ENCODE measurements at regions not wholly inside any gene's neighbourhood (a gene's known extent, or its start where the extent isn't known, plus 50 kb on each side); places are given as distances from the start of the nearest gene placed in this dataset.

GRCh38 chr12:65682112-65682511 is 142.2 kb upstream of the HMGA2 start:
- TF ChIP-seq CTCF (IDR thresholded peaks at IDR 0.05; ENCODE audit: insufficient read depth, low read length), result no peak
- no peak for TF ChIP-seq REST (IDR thresholded peaks at IDR 0.05; ENCODE audit: insufficient replicate concordance, low read depth)
- TF ChIP-seq POLR2AphosphoS5 (IDR thresholded peaks at IDR 0.05; ENCODE audit: low read depth), result no peak
- no peak for TF ChIP-seq SPI1 (IDR thresholded peaks at IDR 0.05; ENCODE audit: borderline replicate concordance, low read depth)

Measured in HL-60 (cell line).